B cell (primary cell): ENCODE measurements at regions not wholly inside any gene's neighbourhood (a gene's known extent, or its start where the extent isn't known, plus 50 kb on each side); places are given as distances from the start of the nearest gene placed in this dataset.

Source experiments
- ATAC-seq: fragments of 200-7000 bp; cut with Tn5 transposase; one replicate; pipeline ENCODE4 v1.10.0; 2021; ENCODE audit warnings: low read depth, mild to moderate bottlenecking, moderate number of reproducible peaks, moderate library complexity
- CTCF ChIA-PET: fragments of 350-600 bp; sonication (Branson Sonifier 250); formaldehyde crosslinking; loops from one replicate; lab custom pipeline; 2021; ENCODE audit warnings: antibody characterized with exemption, inconsistent platforms; lab: Charles Lee
- POLR2A ChIA-PET: fragments of 350-600 bp; sonication (Branson Sonifier 250); formaldehyde crosslinking; loops from one replicate; lab custom pipeline; 2021; ENCODE audit warnings: antibody characterized with exemption; lab: Charles Lee
- DNase-seq: peaks from one replicate; pipeline ENCODE4 v3.0.0; 2013
- H2AFZ ChIP-seq: 2 replicates; pipeline ENCODE4 v1.6.1; 2012; ENCODE audit warnings: mild to moderate bottlenecking, low read depth, low read length; ENCODE audit not compliant: insufficient read depth, poor library complexity, severe bottlenecking
- H3K27ac ChIP-seq, 2 donors: 1 replicate in 1 of 2; 2 replicates in 1 of 2; pipeline ENCODE4 v1.5.1; 2012 to 2013; ENCODE audit warnings: low read length in 2 of 2, mild to moderate bottlenecking in 2 of 2, moderate library complexity in 1 of 2
- H3K27me3 ChIP-seq, 4 experiments: fragments of 200-600 bp in 1 of 4; sonication (generic) in 1 of 4; replicated peaks in 1 of 4; 1 replicate in 2 of 4; 2 replicates in 2 of 4; pipeline versions ENCODE4 v1.6.1 to v1.7.0; 2013 to 2016; ENCODE audit warnings: low read length in 3 of 4, mild to moderate bottlenecking in 2 of 4, mixed read lengths in 1 of 4, moderate library complexity in 1 of 4; ENCODE audit not compliant: insufficient read depth in 4 of 4, control insufficient read depth in 3 of 4; ENCODE audit errors: control extremely low read depth in 1 of 4
- H3K36me3 ChIP-seq, 2 experiments: replicated peaks in 1 of 2; 1 replicate in 1 of 2; 2 replicates in 1 of 2; pipeline versions ENCODE4 v1.6.1 to v1.7.1; 2013; ENCODE audit warnings: low read length in 1 of 2; ENCODE audit not compliant: insufficient read depth in 2 of 2, control insufficient read depth in 1 of 2; ENCODE audit errors: control extremely low read depth in 1 of 2, extremely low read depth in 1 of 2
- H3K4me1 ChIP-seq, 2 donors: fragments of 200-600 bp in 1 of 2; sonication (generic) in 1 of 2; 1 replicate in 1 of 2; 2 replicates in 1 of 2; pipeline versions ENCODE4 v1.5.1 to v1.6.1; 2013 to 2017; ENCODE audit warnings: low read length in 2 of 2; ENCODE audit not compliant: control insufficient read depth in 2 of 2, insufficient read depth in 2 of 2
- H3K4me2 ChIP-seq: replicated peaks from 2 replicates; pipeline ENCODE3; 2012; ENCODE audit warnings: mild to moderate bottlenecking, low read depth, low read length; ENCODE audit not compliant: poor library complexity, severe bottlenecking
- H3K4me3 ChIP-seq, 5 experiments: fragments of 200-600 bp in 1 of 5; sonication (generic) in 1 of 5; 1 replicate in 3 of 5; 2 replicates in 2 of 5; pipeline versions ENCODE4 v1.5.1 to v1.7.0; 2011 to 2016; ENCODE audit warnings: low read length in 4 of 5, mild to moderate bottlenecking in 4 of 5, low read depth in 2 of 5, control low read depth in 1 of 5, moderate library complexity in 1 of 5; ENCODE audit not compliant: insufficient read depth in 1 of 5; ENCODE audit errors: control extremely low read depth in 1 of 5, extremely low read depth in 1 of 5
- H3K79me2 ChIP-seq: fragments of 200-600 bp; sonication (generic); one replicate; pipeline ENCODE4 v1.6.0; 2016; ENCODE audit warnings: low read length; ENCODE audit not compliant: control insufficient read depth, insufficient read depth
- H3K9ac ChIP-seq: fragments of 200-600 bp; sonication (generic); 2 replicates; pipeline ENCODE4 v1.6.1; 2017; ENCODE audit warnings: mild to moderate bottlenecking, low read length, moderate library complexity
- H3K9me3 ChIP-seq, 3 donors: one replicate each; pipeline versions ENCODE4 v1.6.1 to v1.7.1; 2013; ENCODE audit warnings: low read length in 2 of 3; ENCODE audit not compliant: control insufficient read depth in 2 of 3, insufficient read depth in 1 of 3; ENCODE audit errors: control extremely low read depth in 1 of 3
- H4K20me1 ChIP-seq: 2 replicates; pipeline ENCODE4 v1.6.0; 2012; ENCODE audit warnings: mild to moderate bottlenecking, low read length; ENCODE audit not compliant: insufficient read depth, control insufficient read depth, poor library complexity, severe bottlenecking
- H3K27ac Mint-ChIP-seq: one replicate; pipeline ENCODE4 v1.8.0; 2021; ENCODE audit warnings: mixed read lengths
- H3K27me3 Mint-ChIP-seq: one replicate; pipeline ENCODE4 v1.8.0; 2021; ENCODE audit warnings: mixed read lengths
- H3K4me1 Mint-ChIP-seq: one replicate; pipeline ENCODE4 v1.8.0; 2021; ENCODE audit warnings: mixed read lengths
- H3K4me3 Mint-ChIP-seq: one replicate; pipeline ENCODE4 v1.8.0; 2021; ENCODE audit warnings: mixed read lengths
- H3K9me3 Mint-ChIP-seq: one replicate; pipeline ENCODE4 v1.8.0; 2022; ENCODE audit warnings: mixed read lengths; ENCODE audit not compliant: insufficient read depth
- EZH2 ChIP-seq: IDR thresholded peaks from 2 replicates; pipeline ENCODE4 v1.6.1; 2012; ENCODE audit warnings: borderline replicate concordance, low read depth, mild to moderate bottlenecking, moderate library complexity, low read length; ENCODE audit not compliant: insufficient read depth, poor library complexity, severe bottlenecking
- WGBS: methylation state at CpG from one replicate; pipeline ENCODE4 v1.1.5; 2013; ENCODE audit warnings: missing lambda C conversion rate; ENCODE audit not compliant: insufficient coverage; 5-methylcytosine and 5-hydroxymethylcytosine counted together
- intact Hi-C: fragments of 100-400 bp; cut with micrococcal nuclease; formaldehyde crosslinking; loops from one replicate; pipeline ENCODE4 v1.10.0; 2022
- TF ChIP-seq, protein P1 (sequence below): fragments of 200-600 bp; IDR thresholded peaks from one replicate; pipeline ENCODE4 v1.8.0; 2022; ENCODE audit warnings: antibody characterized with exemption, mild to moderate bottlenecking

DNA sequence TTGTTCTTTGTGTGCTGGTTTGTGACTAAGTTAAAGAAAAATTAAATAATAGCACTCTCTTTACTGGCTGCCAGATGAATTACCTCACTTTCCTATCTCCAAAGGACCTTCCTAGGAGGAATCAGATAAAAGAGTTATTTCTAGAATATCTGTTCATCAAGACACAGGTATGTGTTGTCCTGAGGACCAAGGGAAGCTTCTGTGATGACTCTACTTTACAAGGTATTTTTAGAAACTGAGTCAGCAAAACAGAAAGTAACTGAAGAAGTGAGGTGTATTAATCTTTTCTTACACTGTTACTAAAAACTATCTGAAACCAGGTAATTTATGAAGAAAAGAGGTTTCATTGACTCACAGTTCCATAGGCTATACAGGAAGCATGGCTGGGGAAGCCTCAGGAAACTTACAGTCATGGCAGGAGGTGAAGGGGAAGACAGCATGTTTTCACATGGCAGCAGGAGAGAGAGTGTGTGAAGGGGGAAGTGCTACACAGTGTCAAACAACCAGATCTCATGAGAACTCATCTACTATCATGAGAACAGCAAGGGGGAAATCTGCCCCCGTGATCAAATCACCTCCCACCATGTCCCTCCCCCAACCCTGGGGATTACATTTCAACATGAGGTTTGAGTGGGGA is 189.2 kb upstream of the DMAC1 start:
- Histone ChIP-seq H3K27me3 (no peaks in the 10 kb centered on the region), H3K4me1 (no peaks in the 10 kb centered on the region), H2AFZ (peak overlapping the region; percentile 20), H3K4me3 (no peak overlapping the region), H3K4me2 (no peak overlapping the region), H3K36me3 (no peaks in the 10 kb centered on the region), H4K20me1 (no peaks in the 10 kb centered on the region), H3K27ac (no peak overlapping the region), H3K9me3 (no peaks in the 10 kb centered on the region), H3K9ac (no peak overlapping the region), H3K79me2 (no peaks in the 10 kb centered on the region)
- no peak overlapping the region for H3K27ac Mint-ChIP-seq
- POLR2A ChIA-PET, result no interaction called here
- peaks cover 3% of the 10 kb centered on the region for H3K27me3 Mint-ChIP-seq
- H3K4me3 Mint-ChIP-seq, result no peak overlapping the region
- H3K9me3 Mint-ChIP-seq, result peaks cover 3% of the 10 kb centered on the region
- ATAC-seq (no peak), DNase-seq (no peak)
- intact Hi-C loops, result no loop called here
- TF ChIP-seq EZH2, result no peak
- TF ChIP-seq, protein P1, sequence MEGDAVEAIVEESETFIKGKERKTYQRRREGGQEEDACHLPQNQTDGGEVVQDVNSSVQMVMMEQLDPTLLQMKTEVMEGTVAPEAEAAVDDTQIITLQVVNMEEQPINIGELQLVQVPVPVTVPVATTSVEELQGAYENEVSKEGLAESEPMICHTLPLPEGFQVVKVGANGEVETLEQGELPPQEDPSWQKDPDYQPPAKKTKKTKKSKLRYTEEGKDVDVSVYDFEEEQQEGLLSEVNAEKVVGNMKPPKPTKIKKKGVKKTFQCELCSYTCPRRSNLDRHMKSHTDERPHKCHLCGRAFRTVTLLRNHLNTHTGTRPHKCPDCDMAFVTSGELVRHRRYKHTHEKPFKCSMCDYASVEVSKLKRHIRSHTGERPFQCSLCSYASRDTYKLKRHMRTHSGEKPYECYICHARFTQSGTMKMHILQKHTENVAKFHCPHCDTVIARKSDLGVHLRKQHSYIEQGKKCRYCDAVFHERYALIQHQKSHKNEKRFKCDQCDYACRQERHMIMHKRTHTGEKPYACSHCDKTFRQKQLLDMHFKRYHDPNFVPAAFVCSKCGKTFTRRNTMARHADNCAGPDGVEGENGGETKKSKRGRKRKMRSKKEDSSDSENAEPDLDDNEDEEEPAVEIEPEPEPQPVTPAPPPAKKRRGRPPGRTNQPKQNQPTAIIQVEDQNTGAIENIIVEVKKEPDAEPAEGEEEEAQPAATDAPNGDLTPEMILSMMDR, result no peak
- no CpG with 5 or more reads among the region's 1 CpG for WGBS
- H3K4me1 Mint-ChIP-seq, result peaks cover 4% of the 10 kb centered on the region
- CTCF ChIA-PET, result interaction anchor here (0.6 kb wide), 1 partner anchor 95 kb away, joined by 3 read pairs; no protein-coding TSS in a partner anchor

DNA sequence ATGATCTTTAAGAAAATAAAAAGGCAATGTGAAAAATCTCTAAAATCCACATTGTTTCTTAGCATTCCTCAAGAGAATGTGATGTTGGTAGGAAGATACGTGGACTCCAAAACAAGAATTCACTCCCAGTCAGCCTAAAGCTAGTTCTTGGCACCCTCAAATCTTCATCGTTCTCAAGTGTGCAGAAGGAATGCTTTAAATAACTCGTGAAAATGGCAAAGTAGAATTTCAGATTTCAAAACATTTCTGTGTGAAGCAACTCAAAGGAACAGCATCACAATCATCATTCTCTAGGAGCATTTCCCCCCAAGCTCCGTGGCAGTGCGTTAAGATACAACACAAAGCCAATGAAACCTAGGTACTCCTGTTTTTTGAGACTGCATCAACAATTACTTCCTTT is 185.1 kb upstream of the DMAC1 start:
- DNase-seq (no peak), ATAC-seq (no peak)
- no peaks in the 10 kb centered on the region for H3K27me3 ChIP-seq
- ChIA-PET POLR2A (no interaction called here), CTCF (no interaction called here)
- no peak overlapping the region for H3K4me2 ChIP-seq
- H3K4me3 ChIP-seq, result no peak overlapping the region
- H3K27ac ChIP-seq, result no peak overlapping the region
- TF ChIP-seq, protein P1, result no peak
- no peak for TF ChIP-seq EZH2
- no peaks in the 10 kb centered on the region for H4K20me1 ChIP-seq
- no CpG with 5 or more reads among the region's 5 CpGs for WGBS
- H3K4me1 ChIP-seq, result peaks cover 19 to 24% of the 10 kb centered on the region in 2 donors
- no peak overlapping the region for H3K27ac Mint-ChIP-seq
- H2AFZ ChIP-seq, result no peak overlapping the region
- no peaks in the 10 kb centered on the region for H3K79me2 ChIP-seq
- no peak overlapping the region for H3K9ac ChIP-seq
- H3K9me3 Mint-ChIP-seq, result peaks cover 3% of the 10 kb centered on the region
- H3K27me3 Mint-ChIP-seq, result peaks cover 3% of the 10 kb centered on the region
- H3K4me3 Mint-ChIP-seq, result no peak overlapping the region
- intact Hi-C loops, result no loop called here
- H3K36me3 ChIP-seq, result no peaks in the 10 kb centered on the region
- H3K9me3 ChIP-seq, result no peaks in the 10 kb centered on the region
- peaks cover 33% of the 10 kb centered on the region for H3K4me1 Mint-ChIP-seq
